AG09309 (cell line): ENCODE measurements at regions not wholly inside any gene's neighbourhood (a gene's known extent, or its start where the extent isn't known, plus 50 kb on each side); places are given as distances from the start of the nearest gene placed in this dataset.
"Not testable (repeated sequence)": the region's sequence is repeated elsewhere in the genome, so short reads cannot be mapped to it uniquely, and the experiment has no call there.

Experiments used
- DNase-seq: peaks from one replicate; pipeline ENCODE4 v3.0.0-alpha.2; 2010; ENCODE audit warnings: low read depth
- H3K4me3 ChIP-seq: 2 replicates; pipeline ENCODE4 v1.5.1; 2011; ENCODE audit warnings: mild to moderate bottlenecking, low read depth, low read length, moderate library complexity; ENCODE audit not compliant: control insufficient read depth
- CTCF ChIP-seq: IDR thresholded peaks from 2 replicates; pipeline ENCODE4 v1.5.1; 2011; ENCODE audit warnings: mild to moderate bottlenecking, low read depth, low read length, inconsistent platforms; ENCODE audit not compliant: insufficient read depth, control insufficient read depth; ENCODE audit errors: missing control alignments

- no peak overlapping the region for H3K4me3 ChIP-seq
- no peak for TF ChIP-seq CTCF
- no peak for DNase-seq
These were observed 55.6 kb downstream of the TLNRD1 start for GRCh38 chr15:81056304-81056703.

GRCh38 chr15:81060470-81060869 lies 59.7 kb downstream of the TLNRD1 start:
- no peak for DNase-seq

GRCh38 chr15:81060907-81061306 lies 60.2 kb downstream of the TLNRD1 start:
- no peak overlapping the region for H3K4me3 ChIP-seq
- no peak for DNase-seq
- TF ChIP-seq CTCF = no peak

More at GRCh38 chr15:81060470-81060869, 59.7 kb downstream of the TLNRD1 start:
- no peak for TF ChIP-seq CTCF
- no peak overlapping the region for H3K4me3 ChIP-seq

- H3K4me3 ChIP-seq = no peak overlapping the region
- DNase-seq = no peak
- no peak for TF ChIP-seq CTCF
These were observed 60.9 kb downstream of the TLNRD1 start for GRCh38 chr15:81061490-81062253.

GRCh38 chr15:81062937-81063336 lies 62.2 kb downstream of the TLNRD1 start:
- H3K4me3 ChIP-seq = no peak overlapping the region
- TF ChIP-seq CTCF = no peak
- DNase-seq = no peak

- H3K4me3 ChIP-seq = no peak overlapping the region
- DNase-seq = no peak
- no peak for TF ChIP-seq CTCF
These were observed 63.5 kb downstream of the TLNRD1 start for GRCh38 chr15:81064253-81064652.

- not testable (repeated sequence) for H3K4me3 ChIP-seq, DNase-seq
These were observed 66.5 kb upstream of the CFAP161 start for GRCh38 chr15:81067567-81067966.
